K562 (cell line): ENCODE measurements at regions not wholly inside any gene's neighbourhood (a gene's known extent, or its start where the extent isn't known, plus 50 kb on each side); places are given as distances from the start of the nearest gene placed in this dataset.

ENCODE experiments used
- ATAC-seq: fragments of 200-7000 bp; cut with Tn5 transposase; 3 replicates; pipeline ENCODE4 v1.9.1; 2020; ENCODE audit warnings: moderate library complexity
- BruUV-seq: library from RNA; stranded (reverse); fragments of 400-500 nt; replicated peaks from 2 replicates; lab custom pipeline; 2021; lab: Mats Ljungman, UMichigan
- CTCF ChIA-PET: fragments of 300-600 bp; formaldehyde crosslinking; extraction: SDS; loops from one replicate; lab custom pipeline; 2021; ENCODE audit warnings: low intra/inter-chr PET ratio; lab: Yijun Ruan, JAX
- POLR2A ChIA-PET: fragments of 300-600, 350-650 bp; sonication (Branson Sonifier 250); formaldehyde crosslinking; extraction: SDS; loops from one replicate; lab custom pipeline; 2021; ENCODE audit warnings: antibody characterized with exemption, inconsistent platforms; lab: Yijun Ruan, JAX
- DNase-seq, 4 experiments: peaks; one replicate each; pipeline versions ENCODE4 v3.0.0 to v3.0.0-alpha.2; 2011 to 2018; ENCODE audit warnings: low spot score in 3 of 4, mixed read lengths in 3 of 4; ENCODE audit errors: extremely low read depth in 1 of 4
- FAIRE-seq: peaks from 2 replicates; lab custom pipeline; 2011; peaks lifted over from hg19 to GRCh38; lab: Jason Lieb, UNC
- H2AFZ ChIP-seq: 2 replicates; pipeline ENCODE4 v1.6.0; 2011; ENCODE audit warnings: low read depth, low read length, control low read depth, inconsistent platforms
- H3K27ac ChIP-seq: fragments of 200-600 bp; 3 replicates; pipeline ENCODE4 v1.8.0; 2011; ENCODE audit warnings: low read depth, mild to moderate bottlenecking, control low read depth, inconsistent platforms, low read length, moderate library complexity, mixed read lengths; ENCODE audit errors: extremely low read depth
- H3K27me3 ChIP-seq, 2 experiments: fragments of 300-600 bp in 1 of 2; 2 replicates in 1 of 2; 3 replicates in 1 of 2; pipeline versions ENCODE4 v1.6.0 to v1.8.0; 2011; ENCODE audit warnings: inconsistent platforms in 2 of 2, low read length in 2 of 2, mild to moderate bottlenecking in 1 of 2, mixed read lengths in 1 of 2, moderate library complexity in 1 of 2; ENCODE audit not compliant: control insufficient read depth in 2 of 2, insufficient read depth in 2 of 2
- H3K36me3 ChIP-seq: fragments of 300-600 bp; 3 replicates; pipeline ENCODE4 v1.8.0; 2011; ENCODE audit warnings: mild to moderate bottlenecking, low read length, inconsistent platforms; ENCODE audit not compliant: control insufficient read depth, insufficient read depth
- H3K4me1 ChIP-seq, 2 experiments: fragments of 200-600 bp in 1 of 2; replicated peaks in 1 of 2; 2 replicates in 1 of 2; 3 replicates in 1 of 2; pipeline versions ENCODE4 v1.5.1 to v1.8.0; 2011; ENCODE audit warnings: inconsistent platforms in 2 of 2, low read length in 2 of 2, mild to moderate bottlenecking in 1 of 2, mixed read lengths in 1 of 2, moderate library complexity in 1 of 2; ENCODE audit not compliant: control insufficient read depth in 2 of 2, insufficient read depth in 2 of 2
- H3K4me2 ChIP-seq: 2 replicates; pipeline ENCODE4 v1.6.1; 2011; ENCODE audit warnings: low read length, control low read depth, inconsistent platforms, mixed read lengths; ENCODE audit not compliant: insufficient read depth
- H3K4me3 ChIP-seq: fragments of 200-600 bp; sonication (generic), shearing (Covaris generic); 2 replicates; pipeline ENCODE4 v1.5.1; 2016; ENCODE audit warnings: control low read depth, inconsistent platforms
- H3K79me2 ChIP-seq: fragments of 200-600 bp; 3 replicates; pipeline ENCODE4 v1.8.0; 2011; ENCODE audit warnings: low read length, inconsistent platforms; ENCODE audit not compliant: control insufficient read depth, insufficient read depth
- H3K9ac ChIP-seq, 2 experiments: 2 replicates each; pipeline versions ENCODE4 v1.6.0 to v1.6.1; 2011; ENCODE audit warnings: low read depth in 2 of 2, low read length in 2 of 2, control low read depth in 1 of 2, inconsistent platforms in 1 of 2, mild to moderate bottlenecking in 1 of 2, mixed read lengths in 1 of 2; ENCODE audit not compliant: insufficient read depth in 1 of 2
- H3K9me1 ChIP-seq: one replicate; pipeline ENCODE4 v1.6.0; 2011; ENCODE audit warnings: inconsistent platforms, mild to moderate bottlenecking, low read length, moderate library complexity; ENCODE audit not compliant: control insufficient read depth, insufficient read depth
- H3K9me3 ChIP-seq: replicated peaks from 2 replicates; pipeline ENCODE4 v1.5.1; 2011; ENCODE audit warnings: low read depth, low read length, inconsistent platforms; ENCODE audit not compliant: control insufficient read depth, insufficient read depth
- H4K20me1 ChIP-seq: replicated peaks from 2 replicates; pipeline ENCODE4 v1.6.1; 2011; ENCODE audit warnings: low read length, inconsistent platforms, mixed read lengths; ENCODE audit not compliant: control insufficient read depth, insufficient read depth
- ASH1L ChIP-seq: fragments of 450-650 bp; IDR thresholded peaks from 2 replicates; pipeline ENCODE4 v1.6.1; 2018; ENCODE audit warnings: borderline replicate concordance, mild to moderate bottlenecking, low read depth; ENCODE audit not compliant: partially characterized antibody
- ETV5 ChIP-seq: sonication (generic); formaldehyde crosslinking; IDR thresholded peaks from 2 replicates; pipeline ENCODE4 v1.4.0; 2020; ENCODE audit warnings: low read depth, mild to moderate bottlenecking, missing genetic modification reagents
- PCBP1 ChIP-seq: fragments of 200-400 bp; formaldehyde crosslinking; IDR thresholded peaks from 2 replicates; pipeline ENCODE4 v1.6.1; 2018; ENCODE audit warnings: mild to moderate bottlenecking, low read depth, low read length; ENCODE audit not compliant: poor library complexity, severe bottlenecking
- PHTF2 ChIP-seq: fragments of 250-450 bp; sonication (Bioruptor Pico); IDR thresholded peaks from 2 replicates; pipeline ENCODE4 v1.5.0; 2021; ENCODE audit warnings: mild to moderate bottlenecking
- SMARCA5 ChIP-seq: fragments of 450-650 bp; IDR thresholded peaks from 2 replicates; pipeline ENCODE4 v1.6.1; 2016
- THRAP3 ChIP-seq: fragments of 450-650 bp; IDR thresholded peaks from 2 replicates; pipeline ENCODE4 v1.6.1; 2016; ENCODE audit warnings: mild to moderate bottlenecking, inconsistent platforms, borderline replicate concordance
- WGBS: fragments of 100-300 bp; shearing (Covaris generic); methylation state at CpG from one replicate; pipeline ENCODE4 v1.1.6; 2016; ENCODE audit warnings: low coverage, mixed read lengths; ENCODE audit not compliant: insufficient coverage; ENCODE audit errors: missing lambda C conversion rate; 5-methylcytosine and 5-hydroxymethylcytosine counted together
- in situ Hi-C: fragments of 300-500 bp; cut with MboI; formaldehyde crosslinking; loops from 4 replicates; pipeline ENCODE4 v1.15.0; 2018; ENCODE audit warnings: inconsistent platforms, mixed read lengths
- intact Hi-C: fragments of 100-400 bp; cut with micrococcal nuclease; formaldehyde crosslinking; loops from 2 replicates; pipeline ENCODE4 v1.14.2; 2022
- TF ChIP-seq, protein P1 (sequence below): fragments of 200-800 bp; sonication (Bioruptor generic); IDR thresholded peaks from 2 replicates; pipeline ENCODE4 v1.6.1; 2017; ENCODE audit warnings: missing genetic modification characterization, missing compliant biosample characterization
- TF ChIP-seq, protein P2 (sequence below): sonication (generic); formaldehyde crosslinking; IDR thresholded peaks from 2 replicates; pipeline ENCODE4 v1.8.1; 2023; ENCODE audit warnings: mild to moderate bottlenecking, missing genetic modification reagents
- TF ChIP-seq, protein P3 (sequence below), 2 experiments: fragments of 450-650 bp; IDR thresholded peaks; 2 replicates each; pipeline ENCODE4 v1.6.1; 2016; ENCODE audit warnings: mild to moderate bottlenecking in 2 of 2, borderline replicate concordance in 1 of 2, low read depth in 1 of 2, moderate library complexity in 1 of 2

DNA sequence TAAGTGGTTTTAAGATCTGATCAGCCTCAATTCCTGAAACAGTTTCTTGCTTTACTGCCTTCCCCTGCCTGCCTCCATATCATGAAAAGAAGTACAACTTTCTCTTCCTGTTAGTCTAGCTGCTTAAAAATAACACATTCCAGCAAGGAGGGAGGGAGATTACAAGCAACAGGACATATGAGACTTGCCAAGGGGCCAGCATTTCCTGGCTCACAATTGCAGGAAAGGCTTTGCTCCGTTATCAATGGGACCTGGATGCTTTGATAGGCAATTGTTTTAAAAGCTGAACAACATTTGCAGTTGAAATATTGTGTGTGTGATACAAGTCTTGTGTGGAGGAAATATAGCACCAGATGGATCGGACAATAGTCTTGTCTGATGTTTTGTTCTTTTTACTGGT lies 425.0 kb downstream of the FAT4 start:
- in situ Hi-C loops (loop anchor here (25.0 kb wide), 1 partner anchor 427 kb away; the partner anchor contains the start of gene FAT4), intact Hi-C loops (loop anchor here (5.0 kb wide), 1 partner anchor 427 kb away; the partner anchor contains the start of gene FAT4)
- H2AFZ ChIP-seq: no peak overlapping the region
- ChIA-PET POLR2A (no interaction called here), CTCF (no interaction called here)
- no peak overlapping the region for H3K4me3 ChIP-seq
- DNase-seq: no peak
- FAIRE-seq: no peak
- no peaks in the 10 kb centered on the region for H3K9me3 ChIP-seq
- no peaks in the 10 kb centered on the region for H3K36me3 ChIP-seq
- no peaks in the 10 kb centered on the region for H3K27me3 ChIP-seq
- H3K9ac ChIP-seq: no peak overlapping the region
- 0% methylated on average over 2 of the region's 2 CpGs for WGBS
- no peak overlapping the region for H3K27ac ChIP-seq
- no peaks in the 10 kb centered on the region for H3K9me1 ChIP-seq
- H3K4me2 ChIP-seq: no peak overlapping the region
- ATAC-seq: no peak
- no TSS peak for BruUV-seq
- H3K4me1 ChIP-seq: no peaks in the 10 kb centered on the region
- H4K20me1 ChIP-seq: no peaks in the 10 kb centered on the region
- no peaks in the 10 kb centered on the region for H3K79me2 ChIP-seq
- TF ChIP-seq ASH1L: no peak
- no peak for TF ChIP-seq THRAP3
- TF ChIP-seq PCBP1: no peak
- TF ChIP-seq PHTF2 (CRISPR knock-in tag): no peak
- TF ChIP-seq, protein P1, sequence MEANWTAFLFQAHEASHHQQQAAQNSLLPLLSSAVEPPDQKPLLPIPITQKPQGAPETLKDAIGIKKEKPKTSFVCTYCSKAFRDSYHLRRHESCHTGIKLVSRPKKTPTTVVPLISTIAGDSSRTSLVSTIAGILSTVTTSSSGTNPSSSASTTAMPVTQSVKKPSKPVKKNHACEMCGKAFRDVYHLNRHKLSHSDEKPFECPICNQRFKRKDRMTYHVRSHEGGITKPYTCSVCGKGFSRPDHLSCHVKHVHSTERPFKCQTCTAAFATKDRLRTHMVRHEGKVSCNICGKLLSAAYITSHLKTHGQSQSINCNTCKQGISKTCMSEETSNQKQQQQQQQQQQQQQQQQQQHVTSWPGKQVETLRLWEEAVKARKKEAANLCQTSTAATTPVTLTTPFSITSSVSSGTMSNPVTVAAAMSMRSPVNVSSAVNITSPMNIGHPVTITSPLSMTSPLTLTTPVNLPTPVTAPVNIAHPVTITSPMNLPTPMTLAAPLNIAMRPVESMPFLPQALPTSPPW: no peak
- TF ChIP-seq ETV5: no peak
- TF ChIP-seq SMARCA5: no peak
- TF ChIP-seq, protein P2, sequence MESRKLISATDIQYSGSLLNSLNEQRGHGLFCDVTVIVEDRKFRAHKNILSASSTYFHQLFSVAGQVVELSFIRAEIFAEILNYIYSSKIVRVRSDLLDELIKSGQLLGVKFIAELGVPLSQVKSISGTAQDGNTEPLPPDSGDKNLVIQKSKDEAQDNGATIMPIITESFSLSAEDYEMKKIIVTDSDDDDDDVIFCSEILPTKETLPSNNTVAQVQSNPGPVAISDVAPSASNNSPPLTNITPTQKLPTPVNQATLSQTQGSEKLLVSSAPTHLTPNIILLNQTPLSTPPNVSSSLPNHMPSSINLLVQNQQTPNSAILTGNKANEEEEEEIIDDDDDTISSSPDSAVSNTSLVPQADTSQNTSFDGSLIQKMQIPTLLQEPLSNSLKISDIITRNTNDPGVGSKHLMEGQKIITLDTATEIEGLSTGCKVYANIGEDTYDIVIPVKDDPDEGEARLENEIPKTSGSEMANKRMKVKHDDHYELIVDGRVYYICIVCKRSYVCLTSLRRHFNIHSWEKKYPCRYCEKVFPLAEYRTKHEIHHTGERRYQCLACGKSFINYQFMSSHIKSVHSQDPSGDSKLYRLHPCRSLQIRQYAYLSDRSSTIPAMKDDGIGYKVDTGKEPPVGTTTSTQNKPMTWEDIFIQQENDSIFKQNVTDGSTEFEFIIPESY (CRISPR knock-in tag): no peak
- TF ChIP-seq, protein P3, sequence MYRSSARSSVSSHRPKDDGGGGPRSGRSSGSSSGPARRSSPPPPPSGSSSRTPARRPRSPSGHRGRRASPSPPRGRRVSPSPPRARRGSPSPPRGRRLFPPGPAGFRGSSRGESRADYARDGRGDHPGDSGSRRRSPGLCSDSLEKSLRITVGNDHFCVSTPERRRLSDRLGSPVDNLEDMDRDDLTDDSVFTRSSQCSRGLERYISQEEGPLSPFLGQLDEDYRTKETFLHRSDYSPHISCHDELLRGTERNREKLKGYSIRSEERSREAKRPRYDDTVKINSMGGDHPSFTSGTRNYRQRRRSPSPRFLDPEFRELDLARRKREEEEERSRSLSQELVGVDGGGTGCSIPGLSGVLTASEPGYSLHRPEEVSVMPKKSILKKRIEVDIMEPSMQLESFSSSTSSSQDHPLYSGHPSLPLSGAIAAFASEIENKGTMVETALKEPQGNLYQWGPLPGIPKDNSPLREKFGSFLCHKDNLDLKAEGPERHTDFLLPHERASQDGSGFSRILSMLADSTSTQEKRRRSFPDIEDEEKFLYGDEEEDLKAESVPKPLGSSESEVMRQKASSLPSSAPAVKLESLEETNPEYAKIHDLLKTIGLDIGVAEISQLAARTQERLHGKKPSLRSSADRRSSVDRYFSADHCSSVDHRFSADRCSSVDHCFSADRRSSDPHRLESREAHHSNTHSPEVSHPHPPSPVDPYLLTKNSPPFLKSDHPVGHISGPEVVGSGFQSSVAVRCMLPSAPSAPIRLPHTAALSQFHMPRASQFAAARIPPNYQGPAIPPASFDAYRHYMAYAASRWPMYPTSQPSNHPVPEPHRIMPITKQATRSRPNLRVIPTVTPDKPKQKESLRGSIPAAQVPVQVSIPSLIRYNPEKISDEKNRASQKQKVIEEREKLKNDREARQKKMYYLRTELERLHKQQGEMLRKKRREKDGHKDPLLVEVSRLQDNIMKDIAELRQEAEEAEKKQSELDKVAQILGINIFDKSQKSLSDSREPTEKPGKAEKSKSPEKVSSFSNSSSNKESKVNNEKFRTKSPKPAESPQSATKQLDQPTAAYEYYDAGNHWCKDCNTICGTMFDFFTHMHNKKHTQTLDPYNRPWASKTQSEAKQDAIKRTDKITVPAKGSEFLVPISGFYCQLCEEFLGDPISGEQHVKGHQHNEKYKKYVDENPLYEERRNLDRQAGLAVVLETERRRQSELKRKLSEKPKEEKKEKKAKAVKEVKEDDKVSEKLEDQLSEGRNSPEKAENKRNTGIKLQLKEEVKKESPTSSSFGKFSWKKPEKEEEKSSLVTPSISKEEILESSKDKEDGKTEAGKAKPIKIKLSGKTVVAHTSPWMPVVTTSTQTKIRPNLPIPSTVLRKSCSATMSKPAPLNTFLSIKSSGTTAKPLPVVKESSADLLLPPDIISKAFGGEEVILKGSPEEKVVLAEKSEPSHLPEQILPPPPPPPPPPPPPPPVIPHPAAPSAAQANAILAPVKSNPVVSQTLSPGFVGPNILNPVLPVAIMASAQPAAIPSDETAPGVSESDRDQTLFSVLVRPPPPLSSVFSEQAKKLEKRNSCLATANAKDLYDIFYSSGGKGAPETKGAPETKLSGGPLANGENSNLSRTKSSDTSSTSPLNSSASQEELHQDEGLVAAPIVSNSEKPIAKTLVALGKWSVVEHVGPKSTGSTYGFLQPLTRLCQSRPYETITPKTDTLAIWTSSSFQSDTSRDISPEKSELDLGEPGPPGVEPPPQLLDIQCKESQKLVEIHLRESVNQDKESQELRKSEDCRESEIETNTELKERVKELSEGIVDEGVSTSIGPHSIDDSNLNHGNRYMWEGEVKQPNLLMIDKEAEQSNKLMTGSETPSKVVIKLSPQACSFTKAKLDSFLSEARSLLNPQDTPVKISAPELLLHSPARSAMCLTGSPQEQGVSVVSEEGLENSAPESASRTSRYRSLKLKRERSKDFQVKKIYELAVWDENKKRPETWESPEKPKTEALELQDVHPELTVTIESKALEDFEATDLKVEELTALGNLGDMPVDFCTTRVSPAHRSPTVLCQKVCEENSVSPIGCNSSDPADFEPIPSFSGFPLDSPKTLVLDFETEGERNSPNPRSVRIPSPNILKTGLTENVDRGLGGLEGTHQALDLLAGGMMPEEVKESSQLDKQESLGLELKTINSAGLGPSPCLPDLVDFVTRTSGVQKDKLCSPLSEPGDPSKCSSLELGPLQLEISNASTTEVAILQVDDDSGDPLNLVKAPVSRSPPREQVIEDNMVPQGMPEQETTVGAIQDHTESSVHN (IDR thresholded peaks at IDR 0.05; ENCODE audit: borderline replicate concordance in 1 of 2, low read depth in 1 of 2): no peak
